ENCODE measurements at regions not wholly inside any gene's neighbourhood (a gene's known extent, or its start where the extent isn't known, plus 50 kb on each side); places are given as distances from the start of the nearest gene placed in this dataset.

- H3K36me3 ChIP-seq (ENCODE audit: control insufficient read depth in 2 of 2, insufficient read depth in 2 of 2, low read length in 2 of 2): no peaks in the 10 kb centered on the region
- H3K27ac ChIP-seq (ENCODE audit: low read length): no peak overlapping the region
- no peak overlapping the region for H3K9ac ChIP-seq (ENCODE audit: low read length in 2 of 2)
- no peak overlapping the region for H3K4me3 ChIP-seq (ENCODE audit: low read length in 2 of 2)
- H3K9me3 ChIP-seq (ENCODE audit: control insufficient read depth in 2 of 2, low read length in 2 of 2): no peaks in the 10 kb centered on the region
- H3K27me3 ChIP-seq (ENCODE audit: control insufficient read depth in 1 of 2, insufficient read depth in 2 of 2, low read length in 2 of 2): no peaks in the 10 kb centered on the region
- peaks cover 4% of the 10 kb centered on the region for H3K4me1 ChIP-seq (ENCODE audit: control insufficient read depth, insufficient read depth, low read length)
Observed at GRCh38 chr2:19503915-19504314, 145.5 kb upstream of the OSR1 start.

GRCh38 chr2:19503406-19503805 is 145.0 kb upstream of the OSR1 start:
- no peaks in the 10 kb centered on the region for H3K27me3 ChIP-seq (ENCODE audit: control insufficient read depth in 1 of 2, insufficient read depth in 2 of 2, low read length in 2 of 2)
- no peak overlapping the region for H3K9ac ChIP-seq (ENCODE audit: low read length in 2 of 2)
- H3K9me3 ChIP-seq (ENCODE audit: control insufficient read depth in 2 of 2, low read length in 2 of 2): no peaks in the 10 kb centered on the region
- no peaks in the 10 kb centered on the region for H3K36me3 ChIP-seq (ENCODE audit: control insufficient read depth in 2 of 2, insufficient read depth in 2 of 2, low read length in 2 of 2)
- H3K4me3 ChIP-seq (ENCODE audit: low read length in 2 of 2): no peak overlapping the region
- no peak overlapping the region for H3K27ac ChIP-seq (ENCODE audit: low read length)
- H3K4me1 ChIP-seq (ENCODE audit: control insufficient read depth, insufficient read depth, low read length): peaks cover 4% of the 10 kb centered on the region

DNA sequence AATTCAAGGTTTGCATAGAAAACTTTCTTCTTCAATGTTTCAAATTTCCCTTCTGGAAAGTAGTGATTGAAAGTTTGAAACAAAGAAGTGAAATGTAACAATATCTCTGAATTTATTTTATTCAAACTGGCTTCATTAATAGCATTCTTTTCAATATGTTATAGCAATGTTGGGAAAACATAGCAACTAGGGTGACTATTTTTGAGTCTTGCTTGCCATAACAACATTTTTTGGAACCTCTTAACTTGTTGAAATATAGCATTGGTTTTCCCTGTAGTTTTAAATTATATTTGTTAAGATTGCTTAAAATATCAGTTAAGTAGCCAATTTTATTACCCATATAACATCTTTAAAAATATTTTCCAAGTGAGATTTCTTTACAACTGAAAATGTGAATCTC is 141.7 kb upstream of the OSR1 start:
- no peaks in the 10 kb centered on the region for H3K9me3 ChIP-seq (ENCODE audit: control insufficient read depth in 2 of 2, low read length in 2 of 2)
- no peak overlapping the region for H3K9ac ChIP-seq (ENCODE audit: low read length in 2 of 2)
- H3K4me1 ChIP-seq (ENCODE audit: control insufficient read depth, insufficient read depth, low read length): peaks cover 4% of the 10 kb centered on the region
- H3K27me3 ChIP-seq (ENCODE audit: control insufficient read depth in 1 of 2, insufficient read depth in 2 of 2, low read length in 2 of 2): no peaks in the 10 kb centered on the region
- H3K36me3 ChIP-seq (ENCODE audit: control insufficient read depth in 2 of 2, insufficient read depth in 2 of 2, low read length in 2 of 2): no peaks in the 10 kb centered on the region
- H3K4me3 ChIP-seq (ENCODE audit: low read length in 2 of 2): no peak overlapping the region
- H3K27ac ChIP-seq (ENCODE audit: low read length): no peak overlapping the region

- Histone ChIP-seq H3K9ac (ENCODE audit: low read length in 2 of 2) (no peak overlapping the region), H3K36me3 (ENCODE audit: control insufficient read depth in 2 of 2, insufficient read depth in 2 of 2, low read length in 2 of 2) (no peaks in the 10 kb centered on the region), H3K4me3 (ENCODE audit: low read length in 2 of 2) (no peak overlapping the region), H3K9me3 (ENCODE audit: control insufficient read depth in 2 of 2, low read length in 2 of 2) (no peaks in the 10 kb centered on the region), H3K27me3 (ENCODE audit: control insufficient read depth in 1 of 2, insufficient read depth in 2 of 2, low read length in 2 of 2) (no peaks in the 10 kb centered on the region), H3K4me1 (ENCODE audit: control insufficient read depth, insufficient read depth, low read length) (no peaks in the 10 kb centered on the region), H3K27ac (ENCODE audit: low read length) (no peak overlapping the region)
Observed at GRCh38 chr2:19496646-19497045, 138.2 kb upstream of the OSR1 start.

DNA sequence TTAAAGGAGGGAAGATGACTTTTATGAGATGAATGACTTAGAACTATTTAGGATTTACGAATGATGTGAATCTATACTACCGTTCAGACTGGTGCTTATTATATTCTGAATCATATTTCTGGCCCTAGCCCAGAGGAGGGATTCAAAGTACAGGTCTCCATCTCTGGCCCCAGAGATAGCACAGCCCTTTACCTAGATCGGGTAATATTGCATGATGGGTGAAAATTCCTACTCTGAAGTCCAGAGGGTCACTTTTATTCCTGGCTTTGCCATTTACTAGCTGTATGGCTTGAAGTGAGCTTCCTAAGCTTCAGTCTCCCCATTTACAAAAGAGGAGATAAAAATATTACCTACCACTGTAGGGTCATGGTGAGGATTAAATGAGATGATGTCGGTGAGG is 135.8 kb upstream of the OSR1 start:
- Histone ChIP-seq H3K27ac (ENCODE audit: low read length) (no peak overlapping the region), H3K27me3 (ENCODE audit: control insufficient read depth in 1 of 2, insufficient read depth in 2 of 2, low read length in 2 of 2) (no peaks in the 10 kb centered on the region), H3K9me3 (ENCODE audit: control insufficient read depth in 2 of 2, low read length in 2 of 2) (no peaks in the 10 kb centered on the region), H3K36me3 (ENCODE audit: control insufficient read depth in 2 of 2, insufficient read depth in 2 of 2, low read length in 2 of 2) (no peaks in the 10 kb centered on the region), H3K9ac (ENCODE audit: low read length in 2 of 2) (no peak overlapping the region), H3K4me1 (ENCODE audit: control insufficient read depth, insufficient read depth, low read length) (peaks cover 5% of the 10 kb centered on the region), H3K4me3 (ENCODE audit: low read length in 2 of 2) (no peak overlapping the region)

DNA sequence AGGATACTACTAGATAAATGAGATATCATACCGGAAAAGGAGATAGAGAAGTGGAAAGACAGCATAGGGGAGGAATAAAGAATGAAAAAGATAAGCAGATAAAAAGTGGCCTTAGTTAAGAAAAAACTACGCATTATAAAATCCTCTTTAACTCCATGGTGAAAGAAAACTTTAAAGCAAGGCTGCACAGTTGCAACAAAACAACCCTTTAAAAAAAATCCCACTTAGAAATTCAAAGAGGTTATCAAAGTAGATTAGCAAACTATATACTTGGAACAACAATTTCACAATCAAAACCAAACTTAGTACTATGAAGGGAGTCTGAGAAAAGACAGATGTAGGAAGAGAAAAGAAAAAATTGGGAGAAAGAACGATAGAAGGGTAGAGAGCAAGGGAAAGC is 133.4 kb upstream of the OSR1 start:
- no peak overlapping the region for H3K4me3 ChIP-seq (ENCODE audit: low read length in 2 of 2)
- H3K36me3 ChIP-seq (ENCODE audit: control insufficient read depth in 2 of 2, insufficient read depth in 2 of 2, low read length in 2 of 2): no peaks in the 10 kb centered on the region
- H3K27ac ChIP-seq (ENCODE audit: low read length): no peak overlapping the region
- no peak overlapping the region for H3K9ac ChIP-seq (ENCODE audit: low read length in 2 of 2)
- peaks cover 5% of the 10 kb centered on the region for H3K4me1 ChIP-seq (ENCODE audit: control insufficient read depth, insufficient read depth, low read length)
- H3K9me3 ChIP-seq (ENCODE audit: control insufficient read depth in 2 of 2, low read length in 2 of 2): no peaks in the 10 kb centered on the region
- H3K27me3 ChIP-seq (ENCODE audit: control insufficient read depth in 1 of 2, insufficient read depth in 2 of 2, low read length in 2 of 2): no peaks in the 10 kb centered on the region

- H3K9me3 ChIP-seq (ENCODE audit: control insufficient read depth in 2 of 2, low read length in 2 of 2): no peaks in the 10 kb centered on the region
- no peak overlapping the region for H3K9ac ChIP-seq (ENCODE audit: low read length in 2 of 2)
- no peak overlapping the region for H3K27ac ChIP-seq (ENCODE audit: low read length)
- no peaks in the 10 kb centered on the region for H3K27me3 ChIP-seq (ENCODE audit: control insufficient read depth in 1 of 2, insufficient read depth in 2 of 2, low read length in 2 of 2)
- peaks cover 5% of the 10 kb centered on the region for H3K4me1 ChIP-seq (ENCODE audit: control insufficient read depth, insufficient read depth, low read length)
- H3K36me3 ChIP-seq (ENCODE audit: control insufficient read depth in 2 of 2, insufficient read depth in 2 of 2, low read length in 2 of 2): no peaks in the 10 kb centered on the region
- H3K4me3 ChIP-seq (ENCODE audit: low read length in 2 of 2): no peak overlapping the region
Observed at GRCh38 chr2:19490846-19491435, 132.5 kb upstream of the OSR1 start.

- no peaks in the 10 kb centered on the region for H3K36me3 ChIP-seq (ENCODE audit: control insufficient read depth in 2 of 2, insufficient read depth in 2 of 2, low read length in 2 of 2)
- H3K9me3 ChIP-seq (ENCODE audit: control insufficient read depth in 2 of 2, low read length in 2 of 2): no peaks in the 10 kb centered on the region
- H3K9ac ChIP-seq (ENCODE audit: low read length in 2 of 2): no peak overlapping the region
- H3K27me3 ChIP-seq (ENCODE audit: control insufficient read depth in 1 of 2, insufficient read depth in 2 of 2, low read length in 2 of 2): no peaks in the 10 kb centered on the region
- no peak overlapping the region for H3K4me3 ChIP-seq (ENCODE audit: low read length in 2 of 2)
- H3K27ac ChIP-seq (ENCODE audit: low read length): no peak overlapping the region
- peaks cover 5% of the 10 kb centered on the region for H3K4me1 ChIP-seq (ENCODE audit: control insufficient read depth, insufficient read depth, low read length)
Observed at GRCh38 chr2:19488009-19488691, 129.7 kb upstream of the OSR1 start.

GRCh38 chr2:19484736-19485135 is 126.3 kb upstream of the OSR1 start:
- Histone ChIP-seq H3K27me3 (ENCODE audit: control insufficient read depth in 1 of 2, insufficient read depth in 2 of 2, low read length in 2 of 2) (no peaks in the 10 kb centered on the region), H3K27ac (ENCODE audit: low read length) (no peak overlapping the region), H3K36me3 (ENCODE audit: control insufficient read depth in 2 of 2, insufficient read depth in 2 of 2, low read length in 2 of 2) (no peaks in the 10 kb centered on the region), H3K4me3 (ENCODE audit: low read length in 2 of 2) (no peak overlapping the region), H3K9ac (ENCODE audit: low read length in 2 of 2) (no peak overlapping the region), H3K4me1 (ENCODE audit: control insufficient read depth, insufficient read depth, low read length) (no peaks in the 10 kb centered on the region), H3K9me3 (ENCODE audit: control insufficient read depth in 2 of 2, low read length in 2 of 2) (no peaks in the 10 kb centered on the region)

GRCh38 chr2:19480673-19481072 is 122.2 kb upstream of the OSR1 start:
- Histone ChIP-seq H3K9me3 (ENCODE audit: control insufficient read depth in 2 of 2, low read length in 2 of 2) (no peaks in the 10 kb centered on the region), H3K27me3 (ENCODE audit: control insufficient read depth in 1 of 2, insufficient read depth in 2 of 2, low read length in 2 of 2) (no peaks in the 10 kb centered on the region), H3K27ac (ENCODE audit: low read length) (no peak overlapping the region), H3K4me3 (ENCODE audit: low read length in 2 of 2) (no peak overlapping the region), H3K4me1 (ENCODE audit: control insufficient read depth, insufficient read depth, low read length) (peaks cover 4% of the 10 kb centered on the region), H3K9ac (ENCODE audit: low read length in 2 of 2) (no peak overlapping the region), H3K36me3 (ENCODE audit: control insufficient read depth in 2 of 2, insufficient read depth in 2 of 2, low read length in 2 of 2) (no peaks in the 10 kb centered on the region)

DNA sequence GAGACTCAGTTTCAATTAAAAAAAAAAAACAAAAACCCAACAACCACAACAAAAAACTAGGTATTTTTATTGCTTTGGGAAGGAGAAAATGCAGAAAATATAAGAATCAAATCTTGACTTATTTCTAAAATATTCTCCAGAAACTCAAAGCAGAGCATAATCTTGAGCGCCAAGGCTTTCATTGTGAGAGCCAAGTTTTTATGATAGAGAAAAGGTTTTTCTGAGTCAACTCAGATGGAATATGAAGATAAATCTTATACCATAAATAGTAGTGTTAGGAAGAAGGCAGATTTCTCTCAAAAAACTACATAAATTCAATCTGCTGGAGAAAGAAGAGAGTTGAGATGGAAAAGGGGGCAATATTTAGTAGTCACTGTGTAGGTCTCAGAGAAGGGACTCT is 121.2 kb upstream of the OSR1 start:
- H3K4me3 ChIP-seq (ENCODE audit: low read length in 2 of 2): no peak overlapping the region
- H3K27me3 ChIP-seq (ENCODE audit: control insufficient read depth in 1 of 2, insufficient read depth in 2 of 2, low read length in 2 of 2): no peaks in the 10 kb centered on the region
- H3K36me3 ChIP-seq (ENCODE audit: control insufficient read depth in 2 of 2, insufficient read depth in 2 of 2, low read length in 2 of 2): no peaks in the 10 kb centered on the region
- H3K9me3 ChIP-seq (ENCODE audit: control insufficient read depth in 2 of 2, low read length in 2 of 2): no peaks in the 10 kb centered on the region
- no peak overlapping the region for H3K27ac ChIP-seq (ENCODE audit: low read length)
- H3K9ac ChIP-seq (ENCODE audit: low read length in 2 of 2): no peak overlapping the region
- peaks cover 5% of the 10 kb centered on the region for H3K4me1 ChIP-seq (ENCODE audit: control insufficient read depth, insufficient read depth, low read length)
